ENCODE measurements at regions not wholly inside any gene's neighbourhood (a gene's known extent, or its start where the extent isn't known, plus 50 kb on each side); places are given as distances from the start of the nearest gene placed in this dataset.
A peak's percentile ranks its signal among the peaks of the same experiment; 100 is the strongest.

- no peak for DNase-seq (ENCODE audit: low read depth)
Measured at GRCh38 chr5:135235551-135236227, 163.3 kb downstream of the MACROH2A1 start.

- no peak for DNase-seq (ENCODE audit: low read depth)
Measured at GRCh38 chr5:135234666-135235401, 164.2 kb downstream of the MACROH2A1 start.

GRCh38 chr5:135234242-135234641 lies 164.8 kb downstream of the MACROH2A1 start:
- DNase-seq (ENCODE audit: low read depth), result no peak

- no peak for DNase-seq (ENCODE audit: low read depth)
Measured at GRCh38 chr5:135233477-135233876, 165.6 kb downstream of the MACROH2A1 start.

GRCh38 chr5:135232958-135233357 lies 166.1 kb downstream of the MACROH2A1 start:
- no peak for DNase-seq (ENCODE audit: low read depth)

- no peak for DNase-seq (ENCODE audit: low read depth)
Measured at GRCh38 chr5:135231289-135231688, 167.7 kb downstream of the MACROH2A1 start.

GRCh38 chr5:135230251-135230925 lies 168.6 kb downstream of the MACROH2A1 start:
- peak; percentile 66 for DNase-seq (ENCODE audit: low read depth)

GRCh38 chr5:135229679-135230132 lies 169.3 kb downstream of the MACROH2A1 start:
- no peak for DNase-seq (ENCODE audit: low read depth)

- no peak for DNase-seq (ENCODE audit: low read depth)
Measured at GRCh38 chr5:135229122-135229521, 169.9 kb downstream of the MACROH2A1 start.

- no peak for DNase-seq (ENCODE audit: low read depth)
Measured at GRCh38 chr5:135228222-135228621, 170.8 kb downstream of the MACROH2A1 start.

GRCh38 chr5:135227064-135228022 lies 171.7 kb downstream of the MACROH2A1 start:
- DNase-seq (ENCODE audit: low read depth), result no peak

GRCh38 chr5:135225856-135226560 lies 173.0 kb downstream of the MACROH2A1 start:
- DNase-seq (ENCODE audit: low read depth), result no peak

GRCh38 chr5:135223891-135224625 lies 175.0 kb downstream of the MACROH2A1 start:
- no peak for DNase-seq (ENCODE audit: low read depth)

GRCh38 chr5:135223404-135223803 lies 175.6 kb downstream of the MACROH2A1 start:
- no peak for DNase-seq (ENCODE audit: low read depth)

GRCh38 chr5:135222771-135223170 lies 176.3 kb downstream of the MACROH2A1 start:
- DNase-seq (ENCODE audit: low read depth), result no peak

- peak; percentile 47 for DNase-seq (ENCODE audit: low read depth)
Measured at GRCh38 chr5:135222171-135222681, 176.8 kb downstream of the MACROH2A1 start.

- DNase-seq (ENCODE audit: low read depth), result no peak
Measured at GRCh38 chr5:135221696-135222095, 177.3 kb downstream of the MACROH2A1 start.

GRCh38 chr5:135221187-135221473 lies 177.9 kb downstream of the MACROH2A1 start:
- DNase-seq (ENCODE audit: low read depth), result no peak

GRCh38 chr5:135220394-135221186 lies 178.4 kb downstream of the MACROH2A1 start:
- no peak for DNase-seq (ENCODE audit: low read depth)

Data from LHCN-M2 (cell line).